HCT116 (cell line): ENCODE measurements at regions not wholly inside any gene's neighbourhood (a gene's known extent, or its start where the extent isn't known, plus 50 kb on each side); places are given as distances from the start of the nearest gene placed in this dataset.

ENCODE experiments used
- ATAC-seq: fragments of 200-7000 bp; cut with Tn5 transposase; 2 replicates; pipeline ENCODE4 v1.9.1; 2020; ENCODE audit warnings: mild to moderate bottlenecking, moderate library complexity
- BruUV-seq: library from RNA; stranded (reverse); fragments of 400-500 nt; replicated peaks from 2 replicates; lab custom pipeline; 2021; lab: Mats Ljungman, UMichigan
- CTCF ChIA-PET: fragments of 300-600 bp; sonication (Branson Sonifier 250); formaldehyde crosslinking; loops from one replicate; lab custom pipeline; 2021; ENCODE audit warnings: antibody characterized with exemption; lab: Charles Lee
- POLR2A ChIA-PET: fragments of 300-600, 350-600 bp; sonication (Branson Sonifier 250); formaldehyde crosslinking; loops from one replicate; lab custom pipeline; 2021; ENCODE audit warnings: antibody characterized with exemption; lab: Charles Lee
- RAD21 ChIA-PET, 2 experiments: fragments of 300-600 bp; sonication (Branson Sonifier 250); formaldehyde crosslinking; loops; one replicate each; lab custom pipeline; 2023; ENCODE audit warnings: low total read pairs in 2 of 2; ENCODE audit not compliant: uncharacterized antibody in 2 of 2, unreplicated experiment in 2 of 2, low non-redundant PET in 1 of 2; lab: Charles Lee
- DNase-seq: peaks from one replicate; pipeline ENCODE4 v3.0.0-alpha.2; 2010; ENCODE audit warnings: low read depth, low spot score
- H2AFZ ChIP-seq: fragments of 200-600 bp; shearing (Covaris generic), sonication (generic); 2 replicates; pipeline ENCODE4 v1.6.1; 2017; ENCODE audit warnings: low read depth, mixed run types, mixed read lengths, antibody characterized with exemption, low read length; ENCODE audit not compliant: poor library complexity, severe bottlenecking
- H3K27ac ChIP-seq: 2 replicates; pipeline ENCODE4 v1.5.1; 2012; ENCODE audit warnings: low read depth, low read length
- H3K27me3 ChIP-seq: fragments of 200-600 bp; sonication (generic); 2 replicates; pipeline ENCODE4 v1.6.1; 2016; ENCODE audit warnings: mixed run types, low read length, mixed read lengths; ENCODE audit not compliant: insufficient read depth
- H3K36me3 ChIP-seq, 2 experiments: fragments of 200-500 bp in 1 of 2; fragments of 200-600 bp in 1 of 2; sonication (Bioruptor generic) in 1 of 2; sonication (generic) in 1 of 2; 2 replicates each; pipeline versions ENCODE4 v1.5.1 to v1.6.1; 2014 to 2016; ENCODE audit warnings: low read length in 2 of 2, inconsistent platforms in 1 of 2, mixed read lengths in 1 of 2, mixed run types in 1 of 2; ENCODE audit not compliant: insufficient read depth in 2 of 2, control insufficient read depth in 1 of 2
- H3K4me1 ChIP-seq, 2 experiments: fragments of 200-600 bp in 1 of 2; sonication (generic) in 1 of 2; 2 replicates each; pipeline versions ENCODE4 v1.5.1 to v1.6.1; 2012 to 2017; ENCODE audit warnings: low read length in 2 of 2, inconsistent platforms in 1 of 2, mild to moderate bottlenecking in 1 of 2, mixed read lengths in 1 of 2, mixed run types in 1 of 2, moderate library complexity in 1 of 2; ENCODE audit not compliant: insufficient read depth in 2 of 2, control insufficient read depth in 1 of 2
- H3K4me2 ChIP-seq: fragments of 200-600 bp; sonication (generic); 2 replicates; pipeline ENCODE4 v1.6.1; 2017; ENCODE audit warnings: mixed run types, low read length, mixed read lengths
- H3K4me3 ChIP-seq, 2 experiments: fragments of 200-600 bp in 1 of 2; sonication (generic) in 1 of 2; replicated peaks in 1 of 2; 2 replicates each; pipeline ENCODE4 v1.5.1; 2011 to 2016; ENCODE audit warnings: low read length in 2 of 2, control low read depth in 1 of 2, low read depth in 1 of 2, mild to moderate bottlenecking in 1 of 2, mixed read lengths in 1 of 2, mixed run types in 1 of 2
- H3K79me2 ChIP-seq: fragments of 200-600 bp; sonication (generic); 2 replicates; pipeline ENCODE4 v1.6.1; 2017; ENCODE audit warnings: mild to moderate bottlenecking, mixed run types, low read length, moderate library complexity, mixed read lengths; ENCODE audit not compliant: insufficient read depth
- H3K9ac ChIP-seq: fragments of 200-600 bp; sonication (generic); 2 replicates; pipeline ENCODE4 v1.6.1; 2016; ENCODE audit warnings: low read length, mixed read lengths
- H3K9me2 ChIP-seq: fragments of 200-600 bp; sonication (generic), shearing (Covaris generic); 2 replicates; pipeline ENCODE4 v1.6.1; 2017; ENCODE audit warnings: mixed run types, mild to moderate bottlenecking, moderate library complexity; ENCODE audit not compliant: insufficient read depth
- H3K9me3 ChIP-seq, 2 experiments: fragments of 200-500 bp in 1 of 2; fragments of 200-600 bp in 1 of 2; sonication (Bioruptor generic) in 1 of 2; sonication (generic) in 1 of 2; 2 replicates each; pipeline ENCODE4 v1.6.1; 2014 to 2017; ENCODE audit warnings: low read length in 2 of 2, mixed read lengths in 2 of 2, inconsistent platforms in 1 of 2, low read depth in 1 of 2, mild to moderate bottlenecking in 1 of 2, mixed run types in 1 of 2, moderate library complexity in 1 of 2; ENCODE audit not compliant: control insufficient read depth in 1 of 2, insufficient read depth in 1 of 2
- H4K20me1 ChIP-seq: fragments of 200-600 bp; sonication (generic), shearing (Covaris generic); 2 replicates; pipeline ENCODE4 v1.6.1; 2017; ENCODE audit warnings: mixed run types, mild to moderate bottlenecking, moderate library complexity; ENCODE audit not compliant: insufficient read depth
- CBX3 ChIP-seq: IDR thresholded peaks from 2 replicates; pipeline ENCODE4 v1.6.1; 2012; ENCODE audit warnings: low read depth
- CEBPB ChIP-seq: IDR thresholded peaks from 2 replicates; pipeline ENCODE4 v1.6.1; 2012; ENCODE audit warnings: low read depth
- EZH2 ChIP-seq: fragments of 200-600 bp; sonication (generic); IDR thresholded peaks from 2 replicates; pipeline ENCODE4 v1.6.1; 2017; ENCODE audit warnings: antibody characterized with exemption, mixed run types
- EZH2phosphoT487 ChIP-seq: fragments of 200-600 bp; IDR thresholded peaks from 2 replicates; pipeline ENCODE4 v1.6.1; 2018; ENCODE audit warnings: antibody characterized with exemption, borderline replicate concordance
- POLR2A ChIP-seq: IDR thresholded peaks from 2 replicates; pipeline ENCODE4 v1.7.0; 2011; ENCODE audit warnings: borderline replicate concordance; ENCODE audit not compliant: insufficient read depth, insufficient read length; ENCODE audit errors: extremely low read depth
- POLR2AphosphoS5 ChIP-seq: IDR thresholded peaks from 2 replicates; pipeline ENCODE4 v1.6.1; 2011; ENCODE audit warnings: mild to moderate bottlenecking, low read depth, low read length, moderate library complexity
- RAD21 ChIP-seq: IDR thresholded peaks from 2 replicates; pipeline ENCODE4 v1.6.1; 2012; ENCODE audit warnings: low read depth, mild to moderate bottlenecking
- SRF ChIP-seq: IDR thresholded peaks from 2 replicates; pipeline ENCODE4 v1.6.1; 2012; ENCODE audit warnings: low read depth
- TCF7L2 ChIP-seq: IDR thresholded peaks from 2 replicates; pipeline ENCODE4 v1.7.0; 2011; ENCODE audit warnings: borderline replicate concordance, inconsistent platforms; ENCODE audit not compliant: insufficient read depth, insufficient read length; ENCODE audit errors: extremely low read depth
- YY1 ChIP-seq: IDR thresholded peaks from 2 replicates; pipeline ENCODE4 v1.6.1; 2011; ENCODE audit warnings: low read length, low read depth, moderate library complexity, mild to moderate bottlenecking; ENCODE audit not compliant: insufficient replicate concordance; ENCODE audit errors: extremely low read depth
- ZFX ChIP-seq: fragments of 450-650 bp; IDR thresholded peaks from 2 replicates; pipeline ENCODE4 v1.6.1; 2017
- ZNF274 ChIP-seq: fragments of 200-500 bp; sonication (Bioruptor generic); IDR thresholded peaks from 2 replicates; pipeline ENCODE4 v1.6.1; 2014; ENCODE audit warnings: mild to moderate bottlenecking, low read depth, low read length, inconsistent platforms
- intact Hi-C: fragments of 100-400 bp; cut with micrococcal nuclease; formaldehyde crosslinking; loops from 2 replicates; pipeline ENCODE4 v1.10.0; 2022
- TF ChIP-seq, protein P1 (sequence below): IDR thresholded peaks from 2 replicates; pipeline ENCODE4 v1.6.1; 2012
- TF ChIP-seq, protein P2 (sequence below): IDR thresholded peaks from 2 replicates; pipeline ENCODE4 v1.6.1; 2011; ENCODE audit warnings: mild to moderate bottlenecking, low read length, moderate library complexity; ENCODE audit not compliant: insufficient replicate concordance; ENCODE audit errors: extremely low read depth

DNA sequence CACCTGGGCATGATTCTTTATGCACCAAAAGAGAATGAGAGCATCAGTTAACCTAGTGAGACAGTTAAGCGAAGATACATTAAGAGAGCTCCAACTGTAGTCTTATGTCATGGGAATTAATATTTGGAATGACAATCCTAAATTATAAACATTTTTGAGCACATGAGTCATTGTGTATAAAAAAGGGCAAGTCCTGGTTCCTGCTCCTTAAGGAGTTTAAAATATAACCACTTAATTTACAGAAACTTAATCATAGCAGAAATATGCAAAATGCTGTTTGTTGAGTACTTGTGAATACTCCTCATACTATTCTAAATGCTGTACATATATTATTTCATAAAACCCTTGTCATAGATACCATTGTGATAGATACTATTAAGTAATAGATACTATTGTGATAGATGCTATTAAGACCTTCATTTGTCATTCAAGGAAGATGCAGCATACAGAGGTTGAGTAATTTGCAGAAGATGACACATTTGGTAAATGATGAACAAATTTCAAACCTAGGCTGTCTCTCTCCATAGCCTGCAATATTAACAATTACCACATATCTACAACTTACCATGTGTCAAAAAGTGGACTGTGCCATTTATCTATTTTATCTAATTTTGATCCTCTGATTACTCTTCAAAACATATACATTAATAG lies 301.0 kb downstream of the TBC1D4 start:
- POLR2A ChIA-PET, result no interaction called here
- no peak for ATAC-seq
- CTCF ChIA-PET, result no interaction called here

More for the DNA sequence above, 301.0 kb downstream of the TBC1D4 start:
- Histone ChIP-seq H2AFZ (no peak overlapping the region), H3K4me3 (no peak overlapping the region), H4K20me1 (no peaks in the 10 kb centered on the region), H3K79me2 (no peaks in the 10 kb centered on the region), H3K4me2 (no peak overlapping the region), H3K4me1 (no peaks in the 10 kb centered on the region), H3K9me2 (no peaks in the 10 kb centered on the region), H3K9me3 (no peaks in the 10 kb centered on the region), H3K27ac (no peak overlapping the region), H3K9ac (no peak overlapping the region), H3K36me3 (no peaks in the 10 kb centered on the region), H3K27me3 (no peaks in the 10 kb centered on the region)
- TF ChIP-seq, protein P1, sequence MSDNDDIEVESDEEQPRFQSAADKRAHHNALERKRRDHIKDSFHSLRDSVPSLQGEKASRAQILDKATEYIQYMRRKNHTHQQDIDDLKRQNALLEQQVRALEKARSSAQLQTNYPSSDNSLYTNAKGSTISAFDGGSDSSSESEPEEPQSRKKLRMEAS, result no peak
- no peak for TF ChIP-seq RAD21
- no peak for TF ChIP-seq ZNF274
- TF ChIP-seq ZFX, result no peak
- TF ChIP-seq CEBPB, result no peak
- TF ChIP-seq TCF7L2, result no peak
- no peak for TF ChIP-seq YY1
- no peak for TF ChIP-seq EZH2phosphoT487
- no peak for TF ChIP-seq POLR2A
- no peak for TF ChIP-seq CBX3
- TF ChIP-seq POLR2AphosphoS5, result no peak
- TF ChIP-seq, protein P2, sequence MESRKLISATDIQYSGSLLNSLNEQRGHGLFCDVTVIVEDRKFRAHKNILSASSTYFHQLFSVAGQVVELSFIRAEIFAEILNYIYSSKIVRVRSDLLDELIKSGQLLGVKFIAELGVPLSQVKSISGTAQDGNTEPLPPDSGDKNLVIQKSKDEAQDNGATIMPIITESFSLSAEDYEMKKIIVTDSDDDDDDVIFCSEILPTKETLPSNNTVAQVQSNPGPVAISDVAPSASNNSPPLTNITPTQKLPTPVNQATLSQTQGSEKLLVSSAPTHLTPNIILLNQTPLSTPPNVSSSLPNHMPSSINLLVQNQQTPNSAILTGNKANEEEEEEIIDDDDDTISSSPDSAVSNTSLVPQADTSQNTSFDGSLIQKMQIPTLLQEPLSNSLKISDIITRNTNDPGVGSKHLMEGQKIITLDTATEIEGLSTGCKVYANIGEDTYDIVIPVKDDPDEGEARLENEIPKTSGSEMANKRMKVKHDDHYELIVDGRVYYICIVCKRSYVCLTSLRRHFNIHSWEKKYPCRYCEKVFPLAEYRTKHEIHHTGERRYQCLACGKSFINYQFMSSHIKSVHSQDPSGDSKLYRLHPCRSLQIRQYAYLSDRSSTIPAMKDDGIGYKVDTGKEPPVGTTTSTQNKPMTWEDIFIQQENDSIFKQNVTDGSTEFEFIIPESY, result no peak
- no peak for TF ChIP-seq SRF
- TF ChIP-seq EZH2, result no peak
- no TSS peak for BruUV-seq
- no peak for DNase-seq
- RAD21 ChIA-PET, result no interaction called here
- intact Hi-C loops, result no loop called here
